Smooth muscle cell (in vitro differentiated cells): ENCODE measurements at regions not wholly inside any gene's neighbourhood (a gene's known extent, or its start where the extent isn't known, plus 50 kb on each side); places are given as distances from the start of the nearest gene placed in this dataset.
"Not testable (repeated sequence)": the region's sequence is repeated elsewhere in the genome, so short reads cannot be mapped to it uniquely, and the experiment has no call there.

Experiments
- DNase-seq: peaks from one replicate; lab custom pipeline; 2025; ENCODE audit not compliant: unreplicated experiment; lab: John Stamatoyannopoulos, UW
- H2AFZ ChIP-seq: fragments of 200-600 bp; sonication (generic); 2 replicates; pipeline ENCODE4 v1.6.0; 2016; ENCODE audit warnings: antibody characterized with exemption, low read depth, mild to moderate bottlenecking
- H3F3A ChIP-seq: fragments of 200-600 bp; sonication (generic); 2 replicates; pipeline ENCODE4 v1.6.0; 2017; ENCODE audit warnings: antibody characterized with exemption, low read depth
- H3K27ac ChIP-seq: fragments of 200-600 bp; sonication (generic); 2 replicates; pipeline ENCODE4 v1.5.1; 2016; ENCODE audit warnings: low read depth, mild to moderate bottlenecking
- H3K27me3 ChIP-seq: fragments of 200-600 bp; sonication (generic); 2 replicates; pipeline ENCODE4 v1.6.1; 2016; ENCODE audit warnings: low read depth, mild to moderate bottlenecking
- H3K36me3 ChIP-seq: fragments of 200-600 bp; sonication (generic); 2 replicates; pipeline ENCODE4 v1.5.1; 2016; ENCODE audit warnings: low read depth
- H3K4me1 ChIP-seq: fragments of 200-600 bp; sonication (generic); 2 replicates; pipeline ENCODE4 v1.5.1; 2016; ENCODE audit warnings: low read depth
- H3K4me2 ChIP-seq: fragments of 200-600 bp; sonication (generic); 2 replicates; pipeline ENCODE4 v1.6.0; 2016; ENCODE audit warnings: mild to moderate bottlenecking
- H3K4me3 ChIP-seq: fragments of 200-600 bp; sonication (generic); 2 replicates; pipeline ENCODE4 v1.5.1; 2016; ENCODE audit warnings: mild to moderate bottlenecking
- H3K79me2 ChIP-seq: fragments of 200-600 bp; sonication (generic); 2 replicates; pipeline ENCODE4 v1.6.0; 2016; ENCODE audit warnings: low read depth, mild to moderate bottlenecking
- H3K9ac ChIP-seq: fragments of 200-600 bp; sonication (generic); 2 replicates; pipeline ENCODE4 v1.6.0; 2016; ENCODE audit warnings: low read depth
- H3K9me3 ChIP-seq: fragments of 200-600 bp; sonication (generic); replicated peaks from 2 replicates; pipeline ENCODE4 v1.5.1; 2016; ENCODE audit warnings: low read depth
- H4K20me1 ChIP-seq: fragments of 200-600 bp; sonication (generic); 2 replicates; pipeline ENCODE4 v1.6.0; 2016; ENCODE audit warnings: low read depth
- CTCF ChIP-seq: fragments of 200-600 bp; sonication (generic); IDR thresholded peaks from 2 replicates; pipeline ENCODE4 v1.5.1; 2017; ENCODE audit warnings: borderline replicate concordance, mild to moderate bottlenecking, antibody characterized with exemption; ENCODE audit not compliant: insufficient read depth, poor library complexity, severe bottlenecking
- WGBS: methylation state at CpG from one replicate; pipeline ENCODE4 v1.1.7; 2016; ENCODE audit warnings: low lambda C conversion rate; 5-methylcytosine and 5-hydroxymethylcytosine counted together

- Histone ChIP-seq H3K27me3 (no peaks in the 10 kb centered on the region), H3F3A (no peaks in the 10 kb centered on the region), H4K20me1 (no peaks in the 10 kb centered on the region), H3K36me3 (no peaks in the 10 kb centered on the region), H3K27ac (peak overlapping the region; percentile 82), H3K4me3 (no peak overlapping the region), H2AFZ (peak overlapping the region; percentile 17), H3K4me2 (peak overlapping the region; percentile 29), H3K4me1 (no peaks in the 10 kb centered on the region), H3K9ac (peak overlapping the region; percentile 12), H3K9me3 (no peaks in the 10 kb centered on the region), H3K79me2 (no peaks in the 10 kb centered on the region)
- no peak for TF ChIP-seq CTCF
- no peak for DNase-seq
- 73% methylated on average over 2 of the region's 2 CpGs for WGBS
Observed at GRCh38 chr9:80678906-80679305, 1010.4 kb downstream of the TLE1 start.

GRCh38 chr9:80673496-80673895 is 1015.9 kb downstream of the TLE1 start:
- WGBS: 58% methylated on average over 1 of the region's 1 CpG
- H3F3A ChIP-seq: no peaks in the 10 kb centered on the region
- no peak overlapping the region for H3K4me3 ChIP-seq
- no peak overlapping the region for H2AFZ ChIP-seq
- no peaks in the 10 kb centered on the region for H3K79me2 ChIP-seq
- no peak for DNase-seq
- H3K36me3 ChIP-seq: no peaks in the 10 kb centered on the region
- H3K4me1 ChIP-seq: no peaks in the 10 kb centered on the region
- no peaks in the 10 kb centered on the region for H3K9me3 ChIP-seq
- H3K4me2 ChIP-seq: no peak overlapping the region
- TF ChIP-seq CTCF: no peak
- H4K20me1 ChIP-seq: no peaks in the 10 kb centered on the region
- no peaks in the 10 kb centered on the region for H3K27me3 ChIP-seq
- H3K9ac ChIP-seq: no peak overlapping the region
- H3K27ac ChIP-seq: no peak overlapping the region

GRCh38 chr9:80665479-80665878 is 1023.9 kb downstream of the TLE1 start:
- no peak overlapping the region for H3K27ac ChIP-seq
- DNase-seq: no peak
- H3F3A ChIP-seq: no peaks in the 10 kb centered on the region
- H3K79me2 ChIP-seq: no peaks in the 10 kb centered on the region
- no peak overlapping the region for H2AFZ ChIP-seq
- H3K4me3 ChIP-seq: no peak overlapping the region
- H3K27me3 ChIP-seq: no peaks in the 10 kb centered on the region
- no peaks in the 10 kb centered on the region for H3K9me3 ChIP-seq
- no peak overlapping the region for H3K4me2 ChIP-seq
- no peak overlapping the region for H3K9ac ChIP-seq
- H3K36me3 ChIP-seq: no peaks in the 10 kb centered on the region
- H4K20me1 ChIP-seq: no peaks in the 10 kb centered on the region
- TF ChIP-seq CTCF: no peak
- H3K4me1 ChIP-seq: no peaks in the 10 kb centered on the region

- no peak overlapping the region for H3K4me2 ChIP-seq
- WGBS: 56% methylated on average over 4 of the region's 4 CpGs
- H3K4me1 ChIP-seq: no peaks in the 10 kb centered on the region
- no peak overlapping the region for H3K9ac ChIP-seq
- no peaks in the 10 kb centered on the region for H3K27me3 ChIP-seq
- no peaks in the 10 kb centered on the region for H3K79me2 ChIP-seq
- H4K20me1 ChIP-seq: no peaks in the 10 kb centered on the region
- H3K9me3 ChIP-seq: no peaks in the 10 kb centered on the region
- H3K27ac ChIP-seq: no peak overlapping the region
- DNase-seq: no peak
- no peak overlapping the region for H3K4me3 ChIP-seq
- no peak overlapping the region for H2AFZ ChIP-seq
- H3F3A ChIP-seq: no peaks in the 10 kb centered on the region
- TF ChIP-seq CTCF: peak; percentile 13
- H3K36me3 ChIP-seq: no peaks in the 10 kb centered on the region
Observed at GRCh38 chr9:80664327-80665210, 1024.8 kb downstream of the TLE1 start.

- H3K9me3 ChIP-seq, H3K36me3 ChIP-seq, H3K4me1 ChIP-seq, H3K27me3 ChIP-seq, H3F3A ChIP-seq, H3K27ac ChIP-seq, H3K4me3 ChIP-seq, H3K4me2 ChIP-seq, H3K9ac ChIP-seq, H3K79me2 ChIP-seq, H2AFZ ChIP-seq, H4K20me1 ChIP-seq, DNase-seq: not testable (repeated sequence)
- 88% methylated on average over 26 of the region's 26 CpGs for WGBS
Observed at GRCh38 chr9:80659751-80660150, 1029.6 kb downstream of the TLE1 start.
